GM12875 (cell line): ENCODE measurements at regions not wholly inside any gene's neighbourhood (a gene's known extent, or its start where the extent isn't known, plus 50 kb on each side); places are given as distances from the start of the nearest gene placed in this dataset.

ENCODE experiments used
- H3K4me3 ChIP-seq: one replicate; pipeline ENCODE4 v1.5.1; 2011; ENCODE audit warnings: low read depth, low read length, control low read depth
- CTCF ChIP-seq: IDR thresholded peaks from 2 replicates; pipeline ENCODE4 v1.5.1; 2011; ENCODE audit warnings: low read depth, mild to moderate bottlenecking, control low read depth, inconsistent platforms, low read length, moderate library complexity, borderline replicate concordance; ENCODE audit not compliant: insufficient read depth

DNA sequence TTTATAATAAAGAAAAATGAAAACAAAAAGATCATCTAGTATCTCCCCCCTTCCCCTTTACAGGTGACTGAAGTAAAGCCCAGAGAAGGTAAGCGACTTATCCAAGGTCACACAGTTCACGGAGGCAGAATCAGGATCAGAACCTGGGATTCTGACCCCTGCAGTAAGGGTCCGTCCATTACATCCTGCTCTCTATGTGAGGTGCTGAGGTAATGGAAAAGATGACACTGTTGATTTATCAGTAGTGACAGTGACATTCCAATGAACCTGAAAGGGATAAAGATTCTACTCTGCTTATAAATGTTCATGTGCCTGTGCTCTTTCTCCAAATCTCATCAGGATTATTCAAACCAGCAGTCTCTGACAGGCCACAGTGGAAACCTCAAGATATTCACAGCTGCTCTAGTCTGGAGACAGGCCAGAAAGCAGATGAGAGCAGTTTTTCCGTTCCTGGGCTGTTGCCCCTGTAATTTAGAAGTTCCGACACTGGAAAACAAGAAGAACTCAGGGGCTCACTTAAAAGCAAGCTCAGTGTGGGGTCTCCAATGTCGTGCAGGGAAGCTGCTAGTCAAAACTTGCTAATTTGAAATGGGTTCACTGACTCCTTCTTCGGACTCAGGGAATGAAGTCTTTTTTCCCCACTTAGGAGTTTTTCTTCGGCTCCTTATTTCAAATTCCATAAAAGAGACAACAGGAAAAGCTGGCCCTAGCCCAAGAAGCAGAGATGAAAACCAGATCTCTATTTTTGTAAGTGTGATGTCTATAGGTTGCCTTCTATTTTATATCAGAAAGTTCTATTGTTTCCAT is 131.8 kb upstream of the EEA1 start:
- no peak overlapping the region for H3K4me3 ChIP-seq
- no peak for TF ChIP-seq CTCF

- no peak for TF ChIP-seq CTCF
- H3K4me3 ChIP-seq = no peak overlapping the region
Measured at GRCh38 chr12:93061473-93062419, 132.7 kb upstream of the EEA1 start.

GRCh38 chr12:93065896-93066295 is 136.8 kb upstream of the EEA1 start:
- no peak overlapping the region for H3K4me3 ChIP-seq
- no peak for TF ChIP-seq CTCF

GRCh38 chr12:93072340-93072739 is 143.2 kb upstream of the EEA1 start:
- no peak for TF ChIP-seq CTCF
- H3K4me3 ChIP-seq = no peak overlapping the region

DNA sequence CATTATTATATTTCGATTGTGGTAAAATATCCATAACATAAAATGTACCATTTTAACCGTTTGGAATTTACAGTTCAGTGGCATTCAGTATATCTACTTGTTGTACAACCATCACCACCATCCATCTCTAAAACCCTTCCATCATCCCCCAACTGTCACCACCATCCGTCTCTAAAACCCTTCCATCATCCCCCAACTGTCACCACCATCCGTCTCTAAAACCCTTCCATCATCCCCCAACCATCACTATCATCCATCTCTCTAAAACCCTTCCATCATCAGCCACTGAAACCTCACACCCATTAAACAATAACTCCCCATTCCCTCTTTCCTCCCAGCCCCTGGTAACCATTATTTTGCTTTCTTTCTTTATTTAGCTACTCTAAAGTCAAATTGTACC is 144.2 kb upstream of the EEA1 start:
- H3K4me3 ChIP-seq = no peak overlapping the region

GRCh38 chr12:93078059-93078458 is 149.0 kb upstream of the EEA1 start:
- TF ChIP-seq CTCF = no peak
- no peak overlapping the region for H3K4me3 ChIP-seq

More for the DNA sequence above, 144.2 kb upstream of the EEA1 start:
- no peak for TF ChIP-seq CTCF
